PC-9 (cell line): ENCODE measurements at regions not wholly inside any gene's neighbourhood (a gene's known extent, or its start where the extent isn't known, plus 50 kb on each side); places are given as distances from the start of the nearest gene placed in this dataset.

ENCODE experiments used
- BruUV-seq: library from RNA; stranded (reverse); fragments of 400-500 nt; replicated peaks from 2 replicates; lab custom pipeline; 2021; lab: Mats Ljungman, UMichigan
- CTCF ChIA-PET: fragments of 300-600 bp; sonication (Branson Sonifier 250); formaldehyde crosslinking; loops from one replicate; lab custom pipeline; 2022; ENCODE audit warnings: antibody characterized with exemption; lab: Charles Lee
- POLR2A ChIA-PET: fragments of 300-600 bp; sonication (Branson Sonifier 250); formaldehyde crosslinking; loops from one replicate; lab custom pipeline; 2022; ENCODE audit warnings: antibody characterized with exemption; ENCODE audit not compliant: unreplicated experiment; lab: Charles Lee
- DNase-seq, 2 experiments: peaks; one replicate each; pipeline versions ENCODE4 v3.0.0 to v3.0.0-alpha.2; 2015 to 2022; ENCODE audit warnings: mixed read lengths in 1 of 2
- H2AFZ ChIP-seq: fragments of 200-600 bp; sonication (generic); 2 replicates; pipeline ENCODE4 v1.8.1; 2017; ENCODE audit warnings: antibody characterized with exemption
- H3F3A ChIP-seq: fragments of 200-600 bp; sonication (generic); 2 replicates; pipeline ENCODE4 v1.8.1; 2017; ENCODE audit warnings: antibody characterized with exemption, mild to moderate bottlenecking, low read depth; ENCODE audit not compliant: insufficient read depth
- H3K27ac ChIP-seq: fragments of 200-600 bp; sonication (generic); 2 replicates; pipeline ENCODE4 v1.6.1; 2016; ENCODE audit warnings: mixed run types
- H3K27me3 ChIP-seq: fragments of 200-600 bp; sonication (generic); 2 replicates; pipeline ENCODE4 v1.6.1; 2016; ENCODE audit warnings: low read depth, mixed run types; ENCODE audit not compliant: insufficient read depth
- H3K36me3 ChIP-seq: fragments of 200-600 bp; sonication (generic); 2 replicates; pipeline ENCODE4 v1.6.1; 2016; ENCODE audit warnings: low read depth, mixed run types
- H3K4me1 ChIP-seq: fragments of 200-600 bp; sonication (generic); replicated peaks from 2 replicates; pipeline ENCODE4 v1.6.1; 2016; ENCODE audit warnings: mixed run types; ENCODE audit not compliant: insufficient read depth
- H3K4me2 ChIP-seq: fragments of 200-600 bp; sonication (generic); 2 replicates; pipeline ENCODE4 v1.6.1; 2017; ENCODE audit warnings: mixed run types
- H3K4me3 ChIP-seq: fragments of 200-600 bp; sonication (generic); 2 replicates; pipeline ENCODE4 v1.6.1; 2016; ENCODE audit warnings: mixed run types
- H3K79me2 ChIP-seq: fragments of 200-600 bp; sonication (generic); 2 replicates; pipeline ENCODE4 v1.6.1; 2017; ENCODE audit warnings: low read depth, mixed run types
- H3K9me2 ChIP-seq: fragments of 200-600 bp; sonication (generic); 2 replicates; pipeline ENCODE4 v1.8.1; 2017; ENCODE audit warnings: mild to moderate bottlenecking; ENCODE audit not compliant: insufficient read depth
- H3K9me3 ChIP-seq: fragments of 200-600 bp; sonication (generic); 2 replicates; pipeline ENCODE4 v1.8.1; 2016; ENCODE audit warnings: low read depth; ENCODE audit not compliant: insufficient read depth
- H4K20me1 ChIP-seq: fragments of 200-600 bp; sonication (generic); 2 replicates; pipeline ENCODE4 v1.8.1; 2017; ENCODE audit not compliant: insufficient read depth
- CTCF ChIP-seq: fragments of 200-600 bp; sonication (generic); conservative IDR thresholded peaks from 2 replicates; pipeline ENCODE4 v1.6.1; 2017; ENCODE audit warnings: mixed run types, antibody characterized with exemption, mild to moderate bottlenecking, moderate library complexity
- EZH2 ChIP-seq: fragments of 200-600 bp; sonication (generic); IDR thresholded peaks from 2 replicates; pipeline ENCODE4 v1.8.0; 2017; ENCODE audit warnings: antibody characterized with exemption, low read depth
- intact Hi-C: fragments of 100-400 bp; cut with micrococcal nuclease; formaldehyde crosslinking; loops from one replicate; pipeline ENCODE4 v1.10.0; 2022; ENCODE audit not compliant: unreplicated experiment

- no peak overlapping the region for H3K4me3 ChIP-seq
- BruUV-seq = no TSS peak
- H3K9me3 ChIP-seq = no peaks in the 10 kb centered on the region
- DNase-seq = no peak
- no peaks in the 10 kb centered on the region for H3K4me1 ChIP-seq
- POLR2A ChIA-PET = no interaction called here
- H2AFZ ChIP-seq = no peak overlapping the region
- no peak for TF ChIP-seq EZH2
- H3K27me3 ChIP-seq = no peaks in the 10 kb centered on the region
- no peak overlapping the region for H3K27ac ChIP-seq
- CTCF ChIA-PET = no interaction called here
- no peak overlapping the region for H3K4me2 ChIP-seq
- H3K36me3 ChIP-seq = no peaks in the 10 kb centered on the region
- no peaks in the 10 kb centered on the region for H4K20me1 ChIP-seq
- H3K79me2 ChIP-seq = no peaks in the 10 kb centered on the region
- intact Hi-C loops = no loop called here
- H3K9me2 ChIP-seq = no peaks in the 10 kb centered on the region
- H3F3A ChIP-seq = no peaks in the 10 kb centered on the region
Measured at GRCh38 chr11:106507645-106508306, 430.3 kb downstream of the AASDHPPT start.

GRCh38 chr11:106514706-106515105, 437.2 kb downstream of the AASDHPPT start:
- BruUV-seq = no TSS peak
- no peaks in the 10 kb centered on the region for H3K79me2 ChIP-seq
- H2AFZ ChIP-seq = no peak overlapping the region
- H4K20me1 ChIP-seq = no peaks in the 10 kb centered on the region
- no peak overlapping the region for H3K4me2 ChIP-seq
- no peaks in the 10 kb centered on the region for H3K9me3 ChIP-seq
- H3K36me3 ChIP-seq = no peaks in the 10 kb centered on the region
- no peaks in the 10 kb centered on the region for H3K4me1 ChIP-seq
- H3K4me3 ChIP-seq = no peak overlapping the region
- DNase-seq = no peak
- no peaks in the 10 kb centered on the region for H3F3A ChIP-seq
- H3K9me2 ChIP-seq = no peaks in the 10 kb centered on the region
- POLR2A ChIA-PET = no interaction called here
- intact Hi-C loops = no loop called here
- no peak overlapping the region for H3K27ac ChIP-seq
- CTCF ChIA-PET = no interaction called here
- no peaks in the 10 kb centered on the region for H3K27me3 ChIP-seq
- TF ChIP-seq EZH2 = no peak

DNA sequence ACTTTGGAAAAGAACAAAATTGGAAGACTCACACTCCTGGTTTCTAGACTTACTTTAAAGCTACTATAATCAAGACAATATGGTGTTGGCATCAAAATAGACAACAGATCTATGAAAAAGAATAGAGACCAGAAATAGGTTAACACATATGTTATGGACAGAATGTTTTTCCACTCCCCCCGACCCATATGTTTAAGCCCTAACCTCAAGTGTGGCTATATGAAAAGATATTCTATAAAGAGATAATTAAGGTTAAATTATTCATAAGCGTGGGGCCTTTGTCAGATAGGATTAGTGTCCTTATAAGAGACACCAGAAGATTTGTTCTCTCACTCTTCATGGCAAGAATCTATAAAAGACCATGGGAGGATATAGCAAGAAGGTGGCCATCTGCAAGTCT, 440.0 kb downstream of the AASDHPPT start:
- Histone ChIP-seq H3K36me3 (no peaks in the 10 kb centered on the region), H3K79me2 (no peaks in the 10 kb centered on the region), H2AFZ (no peak overlapping the region), H3K27me3 (no peaks in the 10 kb centered on the region), H3K27ac (no peak overlapping the region), H4K20me1 (no peaks in the 10 kb centered on the region), H3K4me3 (no peak overlapping the region), H3K4me2 (no peak overlapping the region), H3K4me1 (no peaks in the 10 kb centered on the region), H3K9me3 (no peaks in the 10 kb centered on the region), H3K9me2 (no peaks in the 10 kb centered on the region), H3F3A (no peaks in the 10 kb centered on the region)
- DNase-seq = no peak
- ChIA-PET POLR2A (no interaction called here), CTCF (no interaction called here)
- no TSS peak for BruUV-seq
- intact Hi-C loops = no loop called here
- TF ChIP-seq CTCF (no peak), EZH2 (no peak)

DNA sequence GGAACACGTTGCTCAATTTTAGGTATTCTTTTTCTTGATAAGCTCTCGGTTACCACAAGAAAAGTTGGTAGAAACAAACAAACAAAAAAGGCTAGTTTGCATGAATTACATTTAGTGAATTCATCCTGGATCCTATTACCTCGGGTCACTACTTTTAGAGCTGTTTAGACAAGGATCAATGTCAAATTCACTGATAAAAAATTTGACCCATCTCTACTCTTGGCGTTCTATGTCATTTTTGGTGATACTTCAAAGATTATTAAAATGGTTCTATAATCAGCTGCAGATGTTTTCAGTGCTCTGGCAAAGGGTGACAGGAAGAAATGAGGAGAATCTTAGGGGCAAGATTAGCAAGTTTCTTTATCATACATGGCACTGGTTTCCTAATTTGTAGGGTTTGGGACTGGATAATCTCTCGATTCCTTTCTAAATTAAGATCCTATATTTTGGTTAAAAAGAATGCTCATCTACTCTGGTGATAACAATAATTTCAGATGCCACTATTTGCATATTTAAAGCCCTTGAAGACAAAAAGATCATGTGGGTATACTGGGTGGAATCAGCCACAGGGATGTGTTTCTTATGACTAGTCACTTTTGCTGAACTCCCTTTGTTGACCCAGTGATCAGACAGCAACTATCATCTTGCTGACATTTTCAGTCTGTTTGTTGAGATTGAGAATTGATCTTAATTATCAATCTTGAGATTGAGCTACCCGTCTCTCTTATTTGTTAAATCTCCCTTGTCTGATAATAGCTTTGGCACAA, 442.9 kb downstream of the AASDHPPT start:
- Histone ChIP-seq H3F3A (no peaks in the 10 kb centered on the region), H3K27me3 (no peaks in the 10 kb centered on the region), H3K27ac (no peak overlapping the region), H3K4me1 (no peaks in the 10 kb centered on the region), H3K9me3 (no peaks in the 10 kb centered on the region), H3K36me3 (no peaks in the 10 kb centered on the region), H2AFZ (no peak overlapping the region), H4K20me1 (no peaks in the 10 kb centered on the region), H3K9me2 (no peaks in the 10 kb centered on the region), H3K4me2 (no peak overlapping the region), H3K4me3 (no peak overlapping the region), H3K79me2 (no peaks in the 10 kb centered on the region)
- TF ChIP-seq EZH2 (no peak), CTCF (no peak)
- ChIA-PET CTCF (no interaction called here), POLR2A (no interaction called here)
- no peak for DNase-seq
- no TSS peak for BruUV-seq
- intact Hi-C loops = no loop called here
